22Rv1 (cell line): ENCODE measurements at regions not wholly inside any gene's neighbourhood (a gene's known extent, or its start where the extent isn't known, plus 50 kb on each side); places are given as distances from the start of the nearest gene placed in this dataset.

ENCODE experiments used
- ZFX ChIP-seq: fragments of 450-650 bp; IDR thresholded peaks from 2 replicates; pipeline ENCODE4 v1.6.1; 2017; ENCODE audit warnings: antibody characterized with exemption, borderline replicate concordance
- TF ChIP-seq, protein P1 (sequence below): fragments of 450-650 bp; IDR thresholded peaks from 2 replicates; pipeline ENCODE4 v1.5.1; 2017; ENCODE audit warnings: mild to moderate bottlenecking

DNA sequence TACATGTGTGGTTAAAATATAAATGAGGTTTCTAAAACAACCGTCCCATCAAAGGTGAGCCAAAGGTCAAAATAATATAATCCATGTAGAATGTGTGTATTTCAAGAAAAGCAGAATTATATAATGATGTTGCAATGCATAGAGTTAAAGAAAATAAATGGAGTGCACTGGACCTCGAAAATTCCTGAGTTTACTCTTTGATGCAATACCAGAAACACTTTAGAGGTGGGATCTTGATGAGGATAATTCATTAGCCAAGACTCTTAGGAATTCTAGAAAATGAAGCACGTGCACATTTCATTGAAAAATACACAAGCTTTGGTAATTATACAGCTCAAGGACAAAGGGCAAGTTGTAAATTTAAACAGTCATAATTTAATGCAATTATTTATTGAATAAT is 508.9 kb upstream of the ARGLU1 start:
- TF ChIP-seq, protein P1, sequence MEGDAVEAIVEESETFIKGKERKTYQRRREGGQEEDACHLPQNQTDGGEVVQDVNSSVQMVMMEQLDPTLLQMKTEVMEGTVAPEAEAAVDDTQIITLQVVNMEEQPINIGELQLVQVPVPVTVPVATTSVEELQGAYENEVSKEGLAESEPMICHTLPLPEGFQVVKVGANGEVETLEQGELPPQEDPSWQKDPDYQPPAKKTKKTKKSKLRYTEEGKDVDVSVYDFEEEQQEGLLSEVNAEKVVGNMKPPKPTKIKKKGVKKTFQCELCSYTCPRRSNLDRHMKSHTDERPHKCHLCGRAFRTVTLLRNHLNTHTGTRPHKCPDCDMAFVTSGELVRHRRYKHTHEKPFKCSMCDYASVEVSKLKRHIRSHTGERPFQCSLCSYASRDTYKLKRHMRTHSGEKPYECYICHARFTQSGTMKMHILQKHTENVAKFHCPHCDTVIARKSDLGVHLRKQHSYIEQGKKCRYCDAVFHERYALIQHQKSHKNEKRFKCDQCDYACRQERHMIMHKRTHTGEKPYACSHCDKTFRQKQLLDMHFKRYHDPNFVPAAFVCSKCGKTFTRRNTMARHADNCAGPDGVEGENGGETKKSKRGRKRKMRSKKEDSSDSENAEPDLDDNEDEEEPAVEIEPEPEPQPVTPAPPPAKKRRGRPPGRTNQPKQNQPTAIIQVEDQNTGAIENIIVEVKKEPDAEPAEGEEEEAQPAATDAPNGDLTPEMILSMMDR: no peak
- no peak for TF ChIP-seq ZFX
